ENCODE measurements at regions not wholly inside any gene's neighbourhood (a gene's known extent, or its start where the extent isn't known, plus 50 kb on each side); places are given as distances from the start of the nearest gene placed in this dataset.
"Not testable (repeated sequence)": the region's sequence is repeated elsewhere in the genome, so short reads cannot be mapped to it uniquely, and the experiment has no call there.

- Histone ChIP-seq H3K36me3 (replicated peaks; ENCODE audit: control insufficient read depth, insufficient read depth, low read length) (no peaks in the 10 kb centered on the region), H3K4me3 (ENCODE audit: insufficient read depth, low read depth, low read length) (no peak overlapping the region), H3K27me3 (ENCODE audit: control insufficient read depth, insufficient read depth, low read length) (no peaks in the 10 kb centered on the region)
- no peak for DNase-seq
These were observed 223.0 kb upstream of the DMRT1 start for GRCh38 chr9:618478-618877.

DNA sequence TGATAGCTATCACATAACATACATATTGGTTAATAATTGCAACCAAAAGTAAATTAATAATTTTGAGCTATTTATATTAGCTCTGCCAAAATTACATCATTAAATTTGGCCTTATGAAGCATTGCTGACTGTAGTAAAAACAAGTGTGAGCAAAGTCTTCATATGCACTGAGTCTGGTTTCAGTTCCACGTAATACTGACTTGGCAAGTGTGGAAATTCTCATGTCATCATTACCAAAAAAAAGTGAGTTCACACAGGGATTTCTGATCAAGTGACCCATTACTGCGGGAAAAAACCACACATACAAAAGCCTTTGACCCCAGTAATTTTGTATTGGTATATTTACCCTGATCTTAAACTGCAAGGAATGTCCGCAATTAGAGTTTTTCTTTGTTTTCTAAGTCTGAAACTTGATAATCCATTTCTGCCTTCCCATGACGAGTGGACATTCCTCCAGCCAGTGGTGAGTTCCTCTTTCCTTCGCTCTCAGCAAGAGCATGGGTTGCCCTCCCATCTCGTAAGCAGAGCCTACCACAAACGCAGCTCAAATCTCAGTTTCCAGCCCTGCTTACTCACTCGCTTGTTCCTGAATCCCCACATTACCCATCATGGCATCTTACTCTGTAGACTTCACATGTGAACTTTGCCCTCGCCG, 220.2 kb upstream of the DMRT1 start:
- Histone ChIP-seq H3K36me3 (replicated peaks; ENCODE audit: control insufficient read depth, insufficient read depth, low read length) (no peaks in the 10 kb centered on the region), H3K4me3 (ENCODE audit: insufficient read depth, low read depth, low read length) (no peak overlapping the region), H3K27me3 (ENCODE audit: control insufficient read depth, insufficient read depth, low read length) (no peaks in the 10 kb centered on the region)
- DNase-seq = no peak

DNA sequence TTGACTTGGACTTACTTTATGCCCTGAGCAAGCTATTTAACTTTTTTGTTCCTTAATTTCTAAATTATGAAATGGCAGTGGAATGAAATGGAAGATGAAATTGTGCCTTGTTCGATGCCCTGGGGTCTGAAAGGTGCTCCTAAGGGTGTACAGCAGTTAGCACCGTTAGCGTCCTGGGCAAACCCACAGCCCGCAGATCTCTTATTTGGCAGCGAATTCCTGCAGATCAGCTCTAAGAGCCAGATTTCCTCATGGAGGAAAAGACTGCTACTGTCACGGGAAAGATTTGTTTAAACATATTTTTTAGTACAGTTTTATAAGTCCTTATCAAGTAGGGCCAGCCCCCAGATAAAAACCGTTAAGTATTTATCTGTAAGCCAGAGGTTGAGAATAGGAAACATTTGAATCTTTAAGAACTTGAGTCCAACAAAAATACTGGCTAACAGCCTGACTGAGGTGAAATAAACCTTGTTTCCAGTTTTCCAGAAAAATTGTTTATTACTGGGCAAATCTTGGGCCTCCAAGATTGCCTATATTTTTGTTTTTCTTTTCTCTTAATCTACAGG, 216.5 kb upstream of the DMRT1 start:
- Histone ChIP-seq H3K4me3 (ENCODE audit: insufficient read depth, low read depth, low read length) (no peak overlapping the region), H3K36me3 (replicated peaks; ENCODE audit: control insufficient read depth, insufficient read depth, low read length) (no peaks in the 10 kb centered on the region), H3K27me3 (ENCODE audit: control insufficient read depth, insufficient read depth, low read length) (no peaks in the 10 kb centered on the region)
- no peak for DNase-seq

- Histone ChIP-seq H3K27me3 (ENCODE audit: control insufficient read depth, insufficient read depth, low read length) (no peaks in the 10 kb centered on the region), H3K36me3 (replicated peaks; ENCODE audit: control insufficient read depth, insufficient read depth, low read length) (no peaks in the 10 kb centered on the region), H3K4me3 (ENCODE audit: insufficient read depth, low read depth, low read length) (no peak overlapping the region)
- no peak for DNase-seq
These were observed 215.9 kb upstream of the DMRT1 start for GRCh38 chr9:625613-626012.

- H3K4me3 ChIP-seq (ENCODE audit: insufficient read depth, low read depth, low read length); DNase-seq; H3K27me3 ChIP-seq (ENCODE audit: control insufficient read depth, insufficient read depth, low read length); H3K36me3 ChIP-seq (replicated peaks; ENCODE audit: control insufficient read depth, insufficient read depth, low read length): not testable (repeated sequence)
These were observed 215.4 kb upstream of the DMRT1 start for GRCh38 chr9:626114-626513.

GRCh38 chr9:626596-626995, 214.9 kb upstream of the DMRT1 start:
- no peak overlapping the region for H3K4me3 ChIP-seq (ENCODE audit: insufficient read depth, low read depth, low read length)
- no peak for DNase-seq

DNA sequence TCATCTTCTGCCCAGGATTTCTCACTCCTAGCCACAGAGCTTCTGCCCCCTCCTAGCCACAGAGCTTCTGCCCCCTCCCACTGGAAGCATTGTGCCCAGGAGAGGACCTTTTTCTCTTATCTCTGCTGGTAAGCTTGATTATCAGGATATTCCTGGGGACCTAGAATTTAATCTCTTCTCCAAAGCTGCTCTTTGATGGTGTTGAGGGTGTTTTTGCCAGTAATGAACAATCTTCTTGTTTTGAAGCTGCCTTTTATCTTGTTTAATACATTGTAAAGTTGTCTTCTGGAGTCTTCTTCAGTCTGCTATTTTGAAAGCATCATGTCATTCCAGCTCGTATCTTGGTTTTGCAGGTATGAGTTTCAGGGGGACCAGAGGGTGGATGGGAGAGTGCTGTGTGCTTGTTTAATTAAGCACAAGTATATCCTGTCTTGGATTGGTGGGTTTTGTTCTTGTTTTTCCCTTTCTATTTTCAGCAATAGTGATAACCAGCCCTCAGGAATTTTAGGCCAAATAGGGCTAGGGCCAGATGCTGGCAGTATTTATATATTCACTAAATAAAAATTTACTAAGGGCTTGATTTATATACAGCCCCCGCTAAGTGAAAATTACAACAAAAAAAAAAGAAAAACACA, 214.0 kb upstream of the DMRT1 start:
- Histone ChIP-seq H3K36me3 (replicated peaks; ENCODE audit: control insufficient read depth, insufficient read depth, low read length) (no peaks in the 10 kb centered on the region), H3K4me3 (ENCODE audit: insufficient read depth, low read depth, low read length) (no peak overlapping the region), H3K27me3 (ENCODE audit: control insufficient read depth, insufficient read depth, low read length) (no peaks in the 10 kb centered on the region)
- no peak for DNase-seq

More at GRCh38 chr9:626596-626995, 214.9 kb upstream of the DMRT1 start:
- Histone ChIP-seq H3K36me3 (replicated peaks; ENCODE audit: control insufficient read depth, insufficient read depth, low read length) (no peaks in the 10 kb centered on the region), H3K27me3 (ENCODE audit: control insufficient read depth, insufficient read depth, low read length) (no peaks in the 10 kb centered on the region)

GRCh38 chr9:629146-629545, 212.4 kb upstream of the DMRT1 start:
- DNase-seq = no peak
- Histone ChIP-seq H3K27me3 (ENCODE audit: control insufficient read depth, insufficient read depth, low read length) (no peaks in the 10 kb centered on the region), H3K36me3 (replicated peaks; ENCODE audit: control insufficient read depth, insufficient read depth, low read length) (no peaks in the 10 kb centered on the region), H3K4me3 (ENCODE audit: insufficient read depth, low read depth, low read length) (no peak overlapping the region)

GRCh38 chr9:630817-631216, 210.7 kb upstream of the DMRT1 start:
- H3K4me3 ChIP-seq (ENCODE audit: insufficient read depth, low read depth, low read length) = no peak overlapping the region
- no peaks in the 10 kb centered on the region for H3K27me3 ChIP-seq (ENCODE audit: control insufficient read depth, insufficient read depth, low read length)
- H3K36me3 ChIP-seq (replicated peaks; ENCODE audit: control insufficient read depth, insufficient read depth, low read length) = no peaks in the 10 kb centered on the region
- no peak for DNase-seq

GRCh38 chr9:631596-631995, 209.9 kb upstream of the DMRT1 start:
- no peak for DNase-seq
- H3K27me3 ChIP-seq (ENCODE audit: control insufficient read depth, insufficient read depth, low read length) = no peaks in the 10 kb centered on the region
- H3K4me3 ChIP-seq (ENCODE audit: insufficient read depth, low read depth, low read length) = no peak overlapping the region
- no peaks in the 10 kb centered on the region for H3K36me3 ChIP-seq (replicated peaks; ENCODE audit: control insufficient read depth, insufficient read depth, low read length)

- H3K27me3 ChIP-seq (ENCODE audit: control insufficient read depth, insufficient read depth, low read length) = no peaks in the 10 kb centered on the region
- H3K4me3 ChIP-seq (ENCODE audit: insufficient read depth, low read depth, low read length) = no peak overlapping the region
- no peak for DNase-seq
- H3K36me3 ChIP-seq (replicated peaks; ENCODE audit: control insufficient read depth, insufficient read depth, low read length) = no peaks in the 10 kb centered on the region
These were observed 208.0 kb upstream of the DMRT1 start for GRCh38 chr9:633461-633860.

- H3K27me3 ChIP-seq (ENCODE audit: control insufficient read depth, insufficient read depth, low read length) = no peaks in the 10 kb centered on the region
- no peaks in the 10 kb centered on the region for H3K36me3 ChIP-seq (replicated peaks; ENCODE audit: control insufficient read depth, insufficient read depth, low read length)
- no peak overlapping the region for H3K4me3 ChIP-seq (ENCODE audit: insufficient read depth, low read depth, low read length)
- no peak for DNase-seq
These were observed 204.4 kb upstream of the DMRT1 start for GRCh38 chr9:636931-637591.

DNA sequence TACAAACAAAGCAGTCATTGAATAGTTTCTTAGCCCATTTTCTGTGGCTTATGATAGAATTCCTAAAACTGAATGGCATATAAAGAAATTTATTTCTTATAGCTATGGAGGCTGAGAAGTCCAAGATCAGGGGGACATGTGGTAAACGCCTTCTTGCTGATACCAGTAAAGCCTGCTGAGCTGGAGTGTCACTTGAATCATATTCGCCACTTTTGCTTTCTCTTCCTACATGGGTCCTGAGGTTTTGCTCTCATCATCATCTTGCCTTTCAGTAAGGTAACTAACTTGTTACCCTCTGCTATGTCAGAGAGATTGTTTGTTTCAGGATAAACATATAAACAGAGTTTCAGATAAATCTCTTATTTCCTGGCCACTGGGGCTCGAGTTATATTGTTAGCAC, 203.3 kb upstream of the DMRT1 start:
- Histone ChIP-seq H3K4me3 (ENCODE audit: insufficient read depth, low read depth, low read length) (no peak overlapping the region), H3K27me3 (ENCODE audit: control insufficient read depth, insufficient read depth, low read length) (no peaks in the 10 kb centered on the region), H3K36me3 (replicated peaks; ENCODE audit: control insufficient read depth, insufficient read depth, low read length) (no peaks in the 10 kb centered on the region)
- no peak for DNase-seq

DNA sequence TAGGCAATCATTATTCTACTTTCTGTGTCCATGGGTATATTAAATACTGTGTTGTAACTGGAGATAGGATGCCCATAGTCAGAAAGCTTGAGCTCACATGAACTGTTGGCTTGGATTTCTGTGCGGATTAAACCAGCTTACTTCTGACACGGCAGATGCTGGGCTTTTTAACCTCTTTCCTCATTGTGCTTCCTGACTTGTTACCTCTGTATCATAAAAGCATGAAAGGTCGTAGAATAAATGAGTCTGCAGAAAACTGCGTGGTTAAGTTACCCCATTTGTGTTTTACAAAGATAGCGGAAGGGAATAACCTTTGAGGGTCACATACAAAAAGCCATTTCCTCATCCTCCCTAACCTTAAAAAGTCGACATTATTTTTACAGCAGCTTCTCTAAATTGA, 199.5 kb upstream of the DMRT1 start:
- no peaks in the 10 kb centered on the region for H3K27me3 ChIP-seq (ENCODE audit: control insufficient read depth, insufficient read depth, low read length)
- no peaks in the 10 kb centered on the region for H3K36me3 ChIP-seq (replicated peaks; ENCODE audit: control insufficient read depth, insufficient read depth, low read length)
- no peak for DNase-seq
- H3K4me3 ChIP-seq (ENCODE audit: insufficient read depth, low read depth, low read length) = no peak overlapping the region

GRCh38 chr9:643966-644365, 197.5 kb upstream of the DMRT1 start:
- H3K4me3 ChIP-seq (ENCODE audit: insufficient read depth, low read depth, low read length) = no peak overlapping the region
- H3K36me3 ChIP-seq (replicated peaks; ENCODE audit: control insufficient read depth, insufficient read depth, low read length) = no peaks in the 10 kb centered on the region
- DNase-seq = no peak
- no peaks in the 10 kb centered on the region for H3K27me3 ChIP-seq (ENCODE audit: control insufficient read depth, insufficient read depth, low read length)

Measured in H7 (cell line).